ENCODE measurements at regions not wholly inside any gene's neighbourhood (a gene's known extent, or its start where the extent isn't known, plus 50 kb on each side); places are given as distances from the start of the nearest gene placed in this dataset.

- DNase-seq, result no peak
Observed at GRCh38 chr13:61795580-61795979, 379.9 kb upstream of the PCDH20 start.

DNA sequence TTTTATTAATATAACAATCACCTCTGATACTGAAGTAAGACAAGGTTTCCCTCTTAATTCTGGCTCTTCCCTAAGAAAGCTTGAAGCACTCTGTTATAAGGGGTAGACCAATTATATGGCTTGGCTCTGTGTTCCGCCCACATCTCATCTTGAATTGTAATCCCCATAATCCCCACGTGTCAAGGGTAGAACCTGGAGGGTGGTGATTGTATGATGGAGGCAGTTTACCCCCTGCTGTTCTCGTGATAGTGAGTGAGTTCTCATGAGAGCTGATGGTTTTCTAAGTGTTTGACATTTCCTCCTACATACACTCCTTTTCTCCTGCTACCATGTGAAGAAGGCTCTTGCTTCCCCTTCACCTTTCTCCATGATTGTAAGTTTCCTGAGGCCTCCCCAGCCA, 363.8 kb upstream of the PCDH20 start:
- H3K27me3 ChIP-seq (replicated peaks; ENCODE audit: insufficient read depth, low read length), result no peaks in the 10 kb centered on the region

More at GRCh38 chr13:61795580-61795979, 379.9 kb upstream of the PCDH20 start:
- no peak overlapping the region for H3K4me2 ChIP-seq (ENCODE audit: low read depth, low read length)
- no peak for TF ChIP-seq EZH2phosphoT487 (IDR thresholded peaks at IDR 0.05; ENCODE audit: low read length)
- TF ChIP-seq CTCF (IDR thresholded peaks at IDR 0.05; ENCODE audit: low read length), result no peak
- no peak for TF ChIP-seq EZH2 (optimal IDR thresholded peaks at IDR 0.05; ENCODE audit: low read depth, low read length)
- H3K9ac ChIP-seq (ENCODE audit: low read length), result no peak overlapping the region
- no peaks in the 10 kb centered on the region for H3K27me3 ChIP-seq (replicated peaks; ENCODE audit: insufficient read depth, low read length)
- H3K9me2 ChIP-seq (replicated peaks; ENCODE audit: insufficient read depth, low read length), result no peaks in the 10 kb centered on the region
- H3K9me3 ChIP-seq (replicated peaks; ENCODE audit: insufficient read depth, low read length), result no peaks in the 10 kb centered on the region
- H3F3A ChIP-seq (ENCODE audit: insufficient read depth, low read length), result no peaks in the 10 kb centered on the region
- no peaks in the 10 kb centered on the region for H3K4me1 ChIP-seq (ENCODE audit: low read length)
- H2AFZ ChIP-seq (ENCODE audit: low read length), result no peak overlapping the region
- no peaks in the 10 kb centered on the region for H3K36me3 ChIP-seq (replicated peaks; ENCODE audit: insufficient read depth, low read length)
- no peak overlapping the region for H3K4me3 ChIP-seq (ENCODE audit: low read length)
- no peaks in the 10 kb centered on the region for H4K20me1 ChIP-seq (ENCODE audit: insufficient read depth, low read length)
- H3K27ac ChIP-seq (ENCODE audit: low read length), result no peak overlapping the region
- no peaks in the 10 kb centered on the region for H3K79me2 ChIP-seq (ENCODE audit: low read length)

DNA sequence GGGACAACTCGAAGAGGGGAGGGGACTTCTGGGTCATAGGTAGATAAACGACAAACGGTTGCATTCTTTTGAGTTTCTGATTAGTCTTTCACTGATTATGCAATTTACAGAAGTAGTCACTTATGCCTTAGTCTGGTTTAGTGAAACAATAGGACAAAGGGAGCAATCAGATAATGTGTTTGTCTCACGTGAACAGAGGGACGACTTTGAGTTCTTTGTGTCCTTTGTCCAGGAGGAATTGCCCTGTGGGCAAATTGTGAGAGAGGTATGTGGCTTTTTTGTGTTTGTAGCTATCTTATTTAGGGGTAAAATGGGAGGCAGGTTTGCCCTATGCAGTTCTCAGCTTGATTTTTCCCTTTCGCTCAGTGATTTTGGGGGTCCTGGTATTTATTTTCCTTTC, 362.9 kb upstream of the PCDH20 start:
- DNase-seq, result no peak
- TF ChIP-seq EZH2phosphoT487 (IDR thresholded peaks at IDR 0.05; ENCODE audit: low read length) (no peak), CTCF (IDR thresholded peaks at IDR 0.05; ENCODE audit: low read length) (no peak), EZH2 (optimal IDR thresholded peaks at IDR 0.05; ENCODE audit: low read depth, low read length) (no peak)
- no peaks in the 10 kb centered on the region for H3K79me2 ChIP-seq (ENCODE audit: low read length)

More for the DNA sequence above, 363.8 kb upstream of the PCDH20 start:
- no peak for TF ChIP-seq EZH2phosphoT487 (IDR thresholded peaks at IDR 0.05; ENCODE audit: low read length)
- TF ChIP-seq CTCF (IDR thresholded peaks at IDR 0.05; ENCODE audit: low read length), result no peak
- TF ChIP-seq EZH2 (optimal IDR thresholded peaks at IDR 0.05; ENCODE audit: low read depth, low read length), result no peak
- Histone ChIP-seq H3K36me3 (replicated peaks; ENCODE audit: insufficient read depth, low read length) (no peaks in the 10 kb centered on the region), H2AFZ (ENCODE audit: low read length) (no peak overlapping the region), H3K4me1 (ENCODE audit: low read length) (no peaks in the 10 kb centered on the region), H3K4me2 (ENCODE audit: low read depth, low read length) (no peak overlapping the region), H3F3A (ENCODE audit: insufficient read depth, low read length) (no peaks in the 10 kb centered on the region), H3K27ac (ENCODE audit: low read length) (no peak overlapping the region), H3K79me2 (ENCODE audit: low read length) (no peaks in the 10 kb centered on the region), H3K9me2 (replicated peaks; ENCODE audit: insufficient read depth, low read length) (no peaks in the 10 kb centered on the region), H3K9me3 (replicated peaks; ENCODE audit: insufficient read depth, low read length) (no peaks in the 10 kb centered on the region), H3K9ac (ENCODE audit: low read length) (no peak overlapping the region), H4K20me1 (ENCODE audit: insufficient read depth, low read length) (no peaks in the 10 kb centered on the region), H3K4me3 (ENCODE audit: low read length) (no peak overlapping the region)
- no peak for DNase-seq

More for the DNA sequence above, 362.9 kb upstream of the PCDH20 start:
- H3K9me2 ChIP-seq (replicated peaks; ENCODE audit: insufficient read depth, low read length), result no peaks in the 10 kb centered on the region
- H3F3A ChIP-seq (ENCODE audit: insufficient read depth, low read length), result no peaks in the 10 kb centered on the region
- H3K36me3 ChIP-seq (replicated peaks; ENCODE audit: insufficient read depth, low read length), result no peaks in the 10 kb centered on the region
- no peak overlapping the region for H2AFZ ChIP-seq (ENCODE audit: low read length)
- H4K20me1 ChIP-seq (ENCODE audit: insufficient read depth, low read length), result no peaks in the 10 kb centered on the region
- H3K4me2 ChIP-seq (ENCODE audit: low read depth, low read length), result no peak overlapping the region
- H3K9ac ChIP-seq (ENCODE audit: low read length), result no peak overlapping the region
- no peak overlapping the region for H3K4me3 ChIP-seq (ENCODE audit: low read length)
- no peak overlapping the region for H3K27ac ChIP-seq (ENCODE audit: low read length)
- no peaks in the 10 kb centered on the region for H3K4me1 ChIP-seq (ENCODE audit: low read length)
- H3K9me3 ChIP-seq (replicated peaks; ENCODE audit: insufficient read depth, low read length), result no peaks in the 10 kb centered on the region
- no peaks in the 10 kb centered on the region for H3K27me3 ChIP-seq (replicated peaks; ENCODE audit: insufficient read depth, low read length)

Data from MM.1S (cell line).